IMR-90 (cell line): ENCODE measurements at regions not wholly inside any gene's neighbourhood (a gene's known extent, or its start where the extent isn't known, plus 50 kb on each side); places are given as distances from the start of the nearest gene placed in this dataset.

ENCODE experiments used
- CEBPB ChIP-seq: IDR thresholded peaks from 2 replicates; pipeline ENCODE4 v1.6.1; 2012; ENCODE audit warnings: low read depth, low read length, improper control_type of control experiment
- CTCF ChIP-seq: conservative IDR thresholded peaks from 2 replicates; pipeline ENCODE4 v1.5.1; 2012; ENCODE audit warnings: mild to moderate bottlenecking, low read depth, low read length, improper control_type of control experiment
- ELK1 ChIP-seq: fragments of 150-350 bp; IDR thresholded peaks from 2 replicates; pipeline ENCODE4 v1.6.1; 2016; ENCODE audit warnings: low read depth, mild to moderate bottlenecking, low read length, moderate library complexity, borderline replicate concordance
- FOS ChIP-seq: fragments of 150-350 bp; IDR thresholded peaks from 2 replicates; pipeline ENCODE4 v1.6.1; 2016; ENCODE audit warnings: low read depth, low read length
- MAFK ChIP-seq: IDR thresholded peaks from 2 replicates; pipeline ENCODE4 v1.6.1; 2012; ENCODE audit warnings: low read depth, low read length, improper control_type of control experiment
- MXI1 ChIP-seq: IDR thresholded peaks from 2 replicates; pipeline ENCODE4 v1.6.1; 2012; ENCODE audit warnings: low read depth, mild to moderate bottlenecking, low read length, moderate library complexity, borderline replicate concordance
- POLR2A ChIP-seq: IDR thresholded peaks from 2 replicates; pipeline ENCODE4 v1.6.1; 2012; ENCODE audit warnings: mild to moderate bottlenecking, low read depth, low read length
- RAD21 ChIP-seq: IDR thresholded peaks from 2 replicates; pipeline ENCODE4 v1.6.1; 2012; ENCODE audit warnings: low read length, improper control_type of control experiment
- RCOR1 ChIP-seq: IDR thresholded peaks from 2 replicates; pipeline ENCODE4 v1.6.1; 2012; ENCODE audit warnings: mild to moderate bottlenecking, low read length, improper control_type of control experiment; ENCODE audit not compliant: insufficient replicate concordance
- RFX5 ChIP-seq: IDR thresholded peaks from 2 replicates; pipeline ENCODE4 v1.8.0; 2012; ENCODE audit warnings: low read depth, mild to moderate bottlenecking, low read length, moderate library complexity
- SMC3 ChIP-seq: fragments of 150-350 bp; IDR thresholded peaks from 2 replicates; pipeline ENCODE4 v1.6.1; 2016; ENCODE audit warnings: low read depth, mild to moderate bottlenecking, antibody characterized with exemption, low read length, moderate library complexity
- USF2 ChIP-seq: fragments of 150-350 bp; IDR thresholded peaks from 2 replicates; pipeline ENCODE4 v1.6.1; 2017; ENCODE audit warnings: mild to moderate bottlenecking, antibody characterized with exemption, low read length, low read depth

GRCh38 chr19:29389495-29389894, 136.3 kb upstream of the VSTM2B start:
- TF ChIP-seq CTCF (no peak), USF2 (no peak), POLR2A (no peak), CEBPB (no peak), RFX5 (no peak), SMC3 (no peak), MAFK (no peak), FOS (no peak), MXI1 (no peak), RCOR1 (no peak), ELK1 (no peak), RAD21 (no peak)
